HepG2 (cell line): ENCODE measurements at regions not wholly inside any gene's neighbourhood (a gene's known extent, or its start where the extent isn't known, plus 50 kb on each side); places are given as distances from the start of the nearest gene placed in this dataset.

Experiments
- ATAC-seq: fragments of 200-7000 bp; cut with Tn5 transposase; 3 replicates; pipeline ENCODE4 v1.9.1; 2020; ENCODE audit warnings: mild to moderate bottlenecking, moderate library complexity
- BruUV-seq: library from RNA; stranded (reverse); fragments of 400-500 nt; replicated peaks from 2 replicates; lab custom pipeline; 2021; lab: Mats Ljungman, UMichigan
- CTCF ChIA-PET: fragments of 300-600 bp; formaldehyde crosslinking; extraction: SDS; loops from one replicate; lab custom pipeline; 2021; ENCODE audit warnings: low total read pairs, inconsistent platforms, low intra/inter-chr PET ratio; lab: Yijun Ruan, JAX
- POLR2A ChIA-PET: fragments of 350-600 bp; sonication (Branson Sonifier 250); formaldehyde crosslinking; loops from one replicate; lab custom pipeline; 2020; ENCODE audit warnings: antibody characterized with exemption, inconsistent platforms; lab: Yijun Ruan, JAX
- DNase-seq: peaks from one replicate; pipeline ENCODE4 v3.0.0-alpha.2; 2015; ENCODE audit warnings: low spot score
- FAIRE-seq: peaks from 3 replicates; lab custom pipeline; 2011; peaks lifted over from hg19 to GRCh38; lab: Jason Lieb, UNC
- H2AFZ ChIP-seq: one replicate; pipeline ENCODE4 v1.6.1; 2011; ENCODE audit warnings: low read length, inconsistent platforms
- H3K27ac ChIP-seq: fragments of 300-600 bp; 3 replicates; pipeline ENCODE4 v1.8.0; 2011; ENCODE audit warnings: mixed run types, mild to moderate bottlenecking, mixed read lengths, low read length, inconsistent platforms; ENCODE audit not compliant: insufficient read depth; ENCODE audit errors: extremely low read length
- H3K27me3 ChIP-seq, 2 experiments: fragments of 200-600 bp in 1 of 2; 2 replicates in 1 of 2; 3 replicates in 1 of 2; pipeline versions ENCODE4 v1.6.0 to v1.8.0; 2011; ENCODE audit warnings: low read length in 2 of 2, mild to moderate bottlenecking in 2 of 2, moderate library complexity in 2 of 2, inconsistent platforms in 1 of 2; ENCODE audit not compliant: insufficient read depth in 2 of 2, control insufficient read depth in 1 of 2
- H3K36me3 ChIP-seq, 2 experiments: fragments of 200-600 bp in 1 of 2; replicated peaks in 1 of 2; 2 replicates in 1 of 2; 3 replicates in 1 of 2; pipeline versions ENCODE4 v1.5.1 to v1.8.0; 2011; ENCODE audit warnings: low read length in 2 of 2, inconsistent platforms in 1 of 2; ENCODE audit not compliant: insufficient read depth in 2 of 2, control insufficient read depth in 1 of 2
- H3K4me1 ChIP-seq: 2 replicates; pipeline ENCODE4 v1.5.1; 2012; ENCODE audit warnings: low read length, inconsistent platforms; ENCODE audit not compliant: insufficient read depth
- H3K4me2 ChIP-seq: 2 replicates; pipeline ENCODE4 v1.6.0; 2011; ENCODE audit warnings: low read depth, low read length, inconsistent platforms
- H3K4me3 ChIP-seq, 3 experiments: fragments of 200-600 bp in 1 of 3; sonication (generic), shearing (Covaris generic) in 1 of 3; replicated peaks in 1 of 3; 2 replicates each; pipeline ENCODE4 v1.5.1; 2011 to 2016; ENCODE audit warnings: low read length in 3 of 3, inconsistent platforms in 2 of 3, low read depth in 2 of 3, mild to moderate bottlenecking in 2 of 3, control low read depth in 1 of 3, mixed read lengths in 1 of 3; ENCODE audit not compliant: insufficient read depth in 1 of 3
- H3K79me2 ChIP-seq: one replicate; pipeline ENCODE4 v1.6.1; 2011; ENCODE audit warnings: low read length, inconsistent platforms; ENCODE audit not compliant: insufficient read depth
- H3K9ac ChIP-seq: 2 replicates; pipeline ENCODE4 v1.6.0; 2011; ENCODE audit warnings: mild to moderate bottlenecking, low read depth, low read length, inconsistent platforms; ENCODE audit not compliant: insufficient read depth
- H3K9me3 ChIP-seq: 2 replicates; pipeline ENCODE4 v1.5.1; 2012; ENCODE audit warnings: mild to moderate bottlenecking, low read length
- H4K20me1 ChIP-seq: 2 replicates; pipeline ENCODE4 v1.6.0; 2011; ENCODE audit warnings: inconsistent platforms, mild to moderate bottlenecking, low read length, moderate library complexity; ENCODE audit not compliant: insufficient read depth
- ASH2L ChIP-seq: fragments of 300-600, 200-600 bp; sonication (generic); IDR thresholded peaks from 2 replicates; pipeline ENCODE4 v1.7.0; 2017; ENCODE audit warnings: low read depth, mild to moderate bottlenecking, moderate library complexity, mixed read lengths, low read length; ENCODE audit not compliant: insufficient read length
- HIC2 ChIP-seq: sonication (generic); formaldehyde crosslinking; IDR thresholded peaks from 2 replicates; pipeline ENCODE4 v1.9.0; 2022; ENCODE audit warnings: low read depth, missing genetic modification reagents
- HMGA1 ChIP-seq: sonication (generic); formaldehyde crosslinking; conservative IDR thresholded peaks from 2 replicates; pipeline ENCODE4 v1.4.0; 2020; ENCODE audit warnings: missing genetic modification reagents
- KAT2B ChIP-seq: fragments of 150-350 bp; IDR thresholded peaks from 2 replicates; pipeline ENCODE4 v1.6.1; 2014; ENCODE audit warnings: low read depth, low read length, borderline replicate concordance
- RARA ChIP-seq: IDR thresholded peaks from 2 replicates; pipeline ENCODE4 v1.6.1; 2016; ENCODE audit warnings: missing genetic modification reagents, missing compliant biosample characterization
- RBFOX2 ChIP-seq: fragments of 200-400 bp; formaldehyde crosslinking; IDR thresholded peaks from 2 replicates; pipeline ENCODE4 v1.6.1; 2017; ENCODE audit warnings: low read depth, mild to moderate bottlenecking, low read length
- ZNF329 ChIP-seq: sonication (generic); formaldehyde crosslinking; IDR thresholded peaks from 2 replicates; pipeline ENCODE4 v1.9.0; 2021; ENCODE audit warnings: low read depth, mild to moderate bottlenecking, missing genetic modification reagents
- ZNF383 ChIP-seq: sonication (generic); formaldehyde crosslinking; IDR thresholded peaks from 2 replicates; pipeline ENCODE4 v1.4.0; 2020; ENCODE audit warnings: missing genetic modification reagents, mild to moderate bottlenecking, borderline replicate concordance
- ZNF720 ChIP-seq: sonication (generic); formaldehyde crosslinking; IDR thresholded peaks from 2 replicates; pipeline ENCODE4 v1.4.0; 2020; ENCODE audit warnings: missing genetic modification reagents
- WGBS: methylation state at CpG from one replicate; pipeline ENCODE4 v1.1.6; 2017; ENCODE audit warnings: low lambda C conversion rate; 5-methylcytosine and 5-hydroxymethylcytosine counted together
- in situ Hi-C: cut with HindIII; loops from 2 replicates; pipeline ENCODE4 v1.10.0; 2017; ENCODE audit warnings: low pct_unique_long_range_greater_than_20kb; ENCODE audit not compliant: extremely low pct_ligation_motif_present
- intact Hi-C: fragments of 100-400 bp; cut with micrococcal nuclease; formaldehyde crosslinking; loops from one replicate; pipeline ENCODE4 v1.10.0; 2022; ENCODE audit not compliant: unreplicated experiment
- TF ChIP-seq, protein P1 (sequence below): sonication (generic); formaldehyde crosslinking; IDR thresholded peaks from 2 replicates; pipeline ENCODE4 v1.4.0; 2020; ENCODE audit warnings: missing genetic modification reagents, borderline replicate concordance
- TF ChIP-seq, protein P2 (sequence below): sonication (generic); formaldehyde crosslinking; IDR thresholded peaks from 2 replicates; pipeline ENCODE4 v1.8.0; 2022; ENCODE audit warnings: mild to moderate bottlenecking, missing genetic modification reagents; ENCODE audit not compliant: insufficient replicate concordance

GRCh38 chr4:106541253-106541652 is 172.7 kb upstream of the GIMD1 start:
- 0% methylated on average over 2 of the region's 2 CpGs for WGBS

DNA sequence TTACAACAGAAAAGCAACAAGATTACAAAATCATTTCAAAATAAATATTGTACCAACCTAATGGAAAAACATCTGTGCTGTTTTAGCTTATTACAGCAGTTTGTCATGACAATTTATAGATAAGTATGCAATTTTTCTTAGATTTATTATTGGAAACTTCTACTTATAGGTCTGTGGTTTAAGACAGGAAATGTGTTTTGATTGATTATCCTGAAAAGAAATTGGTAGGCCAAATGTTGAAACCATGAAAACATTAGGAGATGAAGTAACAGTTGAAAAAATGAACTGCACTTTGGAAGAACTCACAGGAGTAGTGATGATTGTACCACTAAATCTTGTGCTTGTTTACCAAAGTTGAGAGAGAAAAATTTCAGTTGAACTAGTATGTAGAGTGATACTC is 162.2 kb upstream of the GIMD1 start:
- TF ChIP-seq ASH2L, result no peak
- TF ChIP-seq RARA (CRISPR knock-in tag), result no peak
- no peak for TF ChIP-seq ZNF329 (CRISPR knock-in tag)
- TF ChIP-seq KAT2B, result no peak
- TF ChIP-seq ZNF720, result no peak
- no peak for TF ChIP-seq HIC2 (CRISPR knock-in tag)
- no peak for TF ChIP-seq ZNF383 (CRISPR knock-in tag)
- TF ChIP-seq, protein P1, sequence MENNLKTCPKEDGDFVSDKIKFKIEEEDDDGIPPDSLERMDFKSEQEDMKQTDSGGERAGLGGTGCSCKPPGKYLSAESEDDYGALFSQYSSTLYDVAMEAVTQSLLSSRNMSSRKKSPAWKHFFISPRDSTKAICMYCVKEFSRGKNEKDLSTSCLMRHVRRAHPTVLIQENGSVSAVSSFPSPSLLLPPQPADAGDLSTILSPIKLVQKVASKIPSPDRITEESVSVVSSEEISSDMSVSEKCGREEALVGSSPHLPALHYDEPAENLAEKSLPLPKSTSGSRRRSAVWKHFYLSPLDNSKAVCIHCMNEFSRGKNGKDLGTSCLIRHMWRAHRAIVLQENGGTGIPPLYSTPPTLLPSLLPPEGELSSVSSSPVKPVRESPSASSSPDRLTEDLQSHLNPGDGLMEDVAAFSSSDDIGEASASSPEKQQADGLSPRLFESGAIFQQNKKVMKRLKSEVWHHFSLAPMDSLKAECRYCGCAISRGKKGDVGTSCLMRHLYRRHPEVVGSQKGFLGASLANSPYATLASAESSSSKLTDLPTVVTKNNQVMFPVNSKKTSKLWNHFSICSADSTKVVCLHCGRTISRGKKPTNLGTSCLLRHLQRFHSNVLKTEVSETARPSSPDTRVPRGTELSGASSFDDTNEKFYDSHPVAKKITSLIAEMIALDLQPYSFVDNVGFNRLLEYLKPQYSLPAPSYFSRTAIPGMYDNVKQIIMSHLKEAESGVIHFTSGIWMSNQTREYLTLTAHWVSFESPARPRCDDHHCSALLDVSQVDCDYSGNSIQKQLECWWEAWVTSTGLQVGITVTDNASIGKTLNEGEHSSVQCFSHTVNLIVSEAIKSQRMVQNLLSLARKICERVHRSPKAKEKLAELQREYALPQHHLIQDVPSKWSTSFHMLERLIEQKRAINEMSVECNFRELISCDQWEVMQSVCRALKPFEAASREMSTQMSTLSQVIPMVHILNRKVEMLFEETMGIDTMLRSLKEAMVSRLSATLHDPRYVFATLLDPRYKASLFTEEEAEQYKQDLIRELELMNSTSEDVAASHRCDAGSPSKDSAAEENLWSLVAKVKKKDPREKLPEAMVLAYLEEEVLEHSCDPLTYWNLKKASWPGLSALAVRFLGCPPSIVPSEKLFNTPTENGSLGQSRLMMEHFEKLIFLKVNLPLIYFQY, result no peak
- TF ChIP-seq, protein P2, sequence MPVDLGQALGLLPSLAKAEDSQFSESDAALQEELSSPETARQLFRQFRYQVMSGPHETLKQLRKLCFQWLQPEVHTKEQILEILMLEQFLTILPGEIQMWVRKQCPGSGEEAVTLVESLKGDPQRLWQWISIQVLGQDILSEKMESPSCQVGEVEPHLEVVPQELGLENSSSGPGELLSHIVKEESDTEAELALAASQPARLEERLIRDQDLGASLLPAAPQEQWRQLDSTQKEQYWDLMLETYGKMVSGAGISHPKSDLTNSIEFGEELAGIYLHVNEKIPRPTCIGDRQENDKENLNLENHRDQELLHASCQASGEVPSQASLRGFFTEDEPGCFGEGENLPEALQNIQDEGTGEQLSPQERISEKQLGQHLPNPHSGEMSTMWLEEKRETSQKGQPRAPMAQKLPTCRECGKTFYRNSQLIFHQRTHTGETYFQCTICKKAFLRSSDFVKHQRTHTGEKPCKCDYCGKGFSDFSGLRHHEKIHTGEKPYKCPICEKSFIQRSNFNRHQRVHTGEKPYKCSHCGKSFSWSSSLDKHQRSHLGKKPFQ, result no peak
- TF ChIP-seq HMGA1 (CRISPR knock-in tag), result no peak
- POLR2A ChIA-PET, result no interaction called here
- Histone ChIP-seq H3K27ac (no peak overlapping the region), H3K4me1 (no peaks in the 10 kb centered on the region), H3K4me2 (no peak overlapping the region), H4K20me1 (no peaks in the 10 kb centered on the region), H2AFZ (no peak overlapping the region), H3K27me3 (no peaks in the 10 kb centered on the region), H3K4me3 (no peak overlapping the region), H3K36me3 (no peaks in the 10 kb centered on the region), H3K9me3 (no peaks in the 10 kb centered on the region), H3K9ac (no peak overlapping the region), H3K79me2 (no peaks in the 10 kb centered on the region)
- BruUV-seq, result no TSS peak
- DNase-seq (no peak), FAIRE-seq (no peak), ATAC-seq (no peak)
- intact Hi-C loops, result no loop called here
- CTCF ChIA-PET, result no interaction called here
- in situ Hi-C loops, result no loop called here

More at GRCh38 chr4:106541253-106541652, 172.7 kb upstream of the GIMD1 start:
- H3K36me3 ChIP-seq, result no peaks in the 10 kb centered on the region
- no peaks in the 10 kb centered on the region for H3K27me3 ChIP-seq
- in situ Hi-C loops, result no loop called here
- FAIRE-seq (no peak), DNase-seq (no peak), ATAC-seq (no peak)
- H3K4me3 ChIP-seq, result no peak overlapping the region
- no peaks in the 10 kb centered on the region for H3K4me1 ChIP-seq
- BruUV-seq, result no TSS peak
- no peaks in the 10 kb centered on the region for H3K79me2 ChIP-seq
- TF ChIP-seq RBFOX2, result no peak
- TF ChIP-seq, all 625 proteins: peak for 0
- ChIA-PET POLR2A (no interaction called here), CTCF (no interaction called here)
- Histone ChIP-seq H3K9ac (no peak overlapping the region), H3K4me2 (no peak overlapping the region), H3K27ac (no peak overlapping the region), H2AFZ (no peak overlapping the region), H3K9me3 (no peaks in the 10 kb centered on the region), H4K20me1 (no peaks in the 10 kb centered on the region)
- intact Hi-C loops, result no loop called here
